Gastroesophageal sphincter (tissue), 3 donors: ENCODE measurements at regions not wholly inside any gene's neighbourhood (a gene's known extent, or its start where the extent isn't known, plus 50 kb on each side); places are given as distances from the start of the nearest gene placed in this dataset.

ENCODE experiments used
- EP300 ChIP-seq: sonication (generic); formaldehyde crosslinking; IDR thresholded peaks from one replicate; pipeline ENCODE4 v1.6.1; 2017; ENCODE audit warnings: antibody characterized with exemption, mild to moderate bottlenecking
- POLR2A ChIP-seq, 2 donors: fragments of 450-650 bp; IDR thresholded peaks; one replicate each; pipeline ENCODE4 v1.6.1; 2017; ENCODE audit warnings: antibody characterized with exemption in 2 of 2, mild to moderate bottlenecking in 2 of 2, moderate library complexity in 1 of 2
- POLR2AphosphoS5 ChIP-seq: sonication (generic); formaldehyde crosslinking; IDR thresholded peaks from one replicate; pipeline ENCODE4 v1.6.1; 2017; ENCODE audit warnings: antibody characterized with exemption
- TF ChIP-seq, protein P1 (sequence below), 4 experiments: fragments of 200-600 bp in 2 of 4; fragments of 450-650 bp in 2 of 4; sonication (generic) in 1 of 4; IDR thresholded peaks; one replicate each; pipeline ENCODE4 v1.5.1; 2017 to 2019; ENCODE audit warnings: antibody characterized with exemption in 4 of 4, mild to moderate bottlenecking in 2 of 4, moderate library complexity in 2 of 4

GRCh38 chr12:33828326-33828725, 194.0 kb upstream of the ALG10 start:
- no peak for TF ChIP-seq POLR2A (IDR thresholded peaks at IDR 0.05)
- TF ChIP-seq, protein P1, sequence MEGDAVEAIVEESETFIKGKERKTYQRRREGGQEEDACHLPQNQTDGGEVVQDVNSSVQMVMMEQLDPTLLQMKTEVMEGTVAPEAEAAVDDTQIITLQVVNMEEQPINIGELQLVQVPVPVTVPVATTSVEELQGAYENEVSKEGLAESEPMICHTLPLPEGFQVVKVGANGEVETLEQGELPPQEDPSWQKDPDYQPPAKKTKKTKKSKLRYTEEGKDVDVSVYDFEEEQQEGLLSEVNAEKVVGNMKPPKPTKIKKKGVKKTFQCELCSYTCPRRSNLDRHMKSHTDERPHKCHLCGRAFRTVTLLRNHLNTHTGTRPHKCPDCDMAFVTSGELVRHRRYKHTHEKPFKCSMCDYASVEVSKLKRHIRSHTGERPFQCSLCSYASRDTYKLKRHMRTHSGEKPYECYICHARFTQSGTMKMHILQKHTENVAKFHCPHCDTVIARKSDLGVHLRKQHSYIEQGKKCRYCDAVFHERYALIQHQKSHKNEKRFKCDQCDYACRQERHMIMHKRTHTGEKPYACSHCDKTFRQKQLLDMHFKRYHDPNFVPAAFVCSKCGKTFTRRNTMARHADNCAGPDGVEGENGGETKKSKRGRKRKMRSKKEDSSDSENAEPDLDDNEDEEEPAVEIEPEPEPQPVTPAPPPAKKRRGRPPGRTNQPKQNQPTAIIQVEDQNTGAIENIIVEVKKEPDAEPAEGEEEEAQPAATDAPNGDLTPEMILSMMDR (IDR thresholded peaks at IDR 0.05): no peak
- no peak for TF ChIP-seq POLR2AphosphoS5
- TF ChIP-seq EP300: no peak
